ENCODE measurements at regions not wholly inside any gene's neighbourhood (a gene's known extent, or its start where the extent isn't known, plus 50 kb on each side); places are given as distances from the start of the nearest gene placed in this dataset.

- no peaks in the 10 kb centered on the region for H3K36me3 ChIP-seq (replicated peaks in 1 of 2)
- no peak for DNase-seq
- TF ChIP-seq POLR2A (IDR thresholded peaks at IDR 0.05), result no peak
- TF ChIP-seq CTCF (IDR thresholded peaks at IDR 0.05), result no peak
- 81 to 91% (median 83%) methylated on average over 14 of the region's 14 CpGs for WGBS, 4 donors
- H3K9me3 ChIP-seq (replicated peaks in 1 of 3), result no peaks in the 10 kb centered on the region
- no peak overlapping the region for H3K27ac ChIP-seq
- no peak overlapping the region for H3K4me3 ChIP-seq
- H3K4me1 ChIP-seq (replicated peaks in 1 of 2), result no peaks in the 10 kb centered on the region
- no peaks in the 10 kb centered on the region for H3K27me3 ChIP-seq
- intact Hi-C loops (cut with DNase I), result no loop called here
Measured at GRCh38 chr4:84243685-84244084, 255.4 kb downstream of the NKX6-1 start.

- intact Hi-C loops (cut with DNase I), result no loop called here
Measured at GRCh38 chr4:84239278-84239845, 259.7 kb downstream of the NKX6-1 start.

GRCh38 chr4:84238247-84239090 lies 260.6 kb downstream of the NKX6-1 start:
- TF ChIP-seq CTCF (IDR thresholded peaks at IDR 0.05) (no peak), POLR2A (IDR thresholded peaks at IDR 0.05) (no peak)
- H3K36me3 ChIP-seq (replicated peaks in 1 of 2), result no peaks in the 10 kb centered on the region
- 53 to 63% (median 56%) methylated on average over 7 of the region's 7 CpGs for WGBS, 4 donors
- H3K9me3 ChIP-seq (replicated peaks in 1 of 3), result no peaks in the 10 kb centered on the region
- H3K4me1 ChIP-seq (replicated peaks in 1 of 2), result no peaks in the 10 kb centered on the region
- no peak overlapping the region for H3K27ac ChIP-seq
- no peak for DNase-seq
- H3K4me3 ChIP-seq, result no peak overlapping the region
- intact Hi-C loops (cut with DNase I), result no loop called here
- no peaks in the 10 kb centered on the region for H3K27me3 ChIP-seq

More at GRCh38 chr4:84239278-84239845, 259.7 kb downstream of the NKX6-1 start:
- no peak for TF ChIP-seq CTCF (IDR thresholded peaks at IDR 0.05)
- TF ChIP-seq POLR2A (IDR thresholded peaks at IDR 0.05), result no peak
- Histone ChIP-seq H3K27ac (no peak overlapping the region), H3K9me3 (replicated peaks in 1 of 3) (no peaks in the 10 kb centered on the region), H3K4me1 (replicated peaks in 1 of 2) (no peaks in the 10 kb centered on the region), H3K4me3 (no peak overlapping the region), H3K27me3 (no peaks in the 10 kb centered on the region), H3K36me3 (replicated peaks in 1 of 2) (no peaks in the 10 kb centered on the region)
- WGBS, 4 donors, result 23 to 38% (median 31%) methylated on average over 4 of the region's 4 CpGs
- DNase-seq, result peak in 6 of 7 donors; percentile 39 to 76 (median 54)

DNA sequence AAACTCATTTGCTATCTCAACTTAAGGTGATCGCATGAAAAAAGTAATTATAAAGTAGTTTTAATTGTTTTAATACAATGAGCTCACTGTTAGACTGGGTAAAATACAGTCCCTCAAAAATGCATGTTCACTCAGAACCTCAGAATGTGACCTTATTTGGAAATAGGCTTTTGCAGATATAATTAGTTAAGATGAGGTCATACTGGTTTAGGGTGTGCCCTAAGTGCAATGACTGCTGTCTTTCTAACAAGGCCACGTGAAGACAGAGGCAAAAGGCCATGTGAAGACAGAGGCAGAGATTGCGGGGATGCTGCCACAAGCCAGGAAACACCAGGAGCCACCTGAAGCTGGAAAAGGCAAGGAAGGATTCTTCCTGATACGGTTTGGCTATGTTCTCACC lies 262.1 kb downstream of the NKX6-1 start:
- 66 to 86% (median 78%) methylated on average over 4 of the region's 4 CpGs for WGBS, 4 donors
- intact Hi-C loops (cut with DNase I), result no loop called here

More for the DNA sequence above, 262.1 kb downstream of the NKX6-1 start:
- H3K36me3 ChIP-seq (replicated peaks in 1 of 2), result no peaks in the 10 kb centered on the region
- H3K4me3 ChIP-seq, result no peak overlapping the region
- H3K4me1 ChIP-seq (replicated peaks in 1 of 2), result no peaks in the 10 kb centered on the region
- no peaks in the 10 kb centered on the region for H3K9me3 ChIP-seq (replicated peaks in 1 of 3)
- TF ChIP-seq CTCF (IDR thresholded peaks at IDR 0.05), result no peak
- TF ChIP-seq POLR2A (IDR thresholded peaks at IDR 0.05), result no peak
- H3K27me3 ChIP-seq, result no peaks in the 10 kb centered on the region
- DNase-seq, result no peak
- H3K27ac ChIP-seq, result no peak overlapping the region
